ENCODE measurements at regions not wholly inside any gene's neighbourhood (a gene's known extent, or its start where the extent isn't known, plus 50 kb on each side); places are given as distances from the start of the nearest gene placed in this dataset.

DNA sequence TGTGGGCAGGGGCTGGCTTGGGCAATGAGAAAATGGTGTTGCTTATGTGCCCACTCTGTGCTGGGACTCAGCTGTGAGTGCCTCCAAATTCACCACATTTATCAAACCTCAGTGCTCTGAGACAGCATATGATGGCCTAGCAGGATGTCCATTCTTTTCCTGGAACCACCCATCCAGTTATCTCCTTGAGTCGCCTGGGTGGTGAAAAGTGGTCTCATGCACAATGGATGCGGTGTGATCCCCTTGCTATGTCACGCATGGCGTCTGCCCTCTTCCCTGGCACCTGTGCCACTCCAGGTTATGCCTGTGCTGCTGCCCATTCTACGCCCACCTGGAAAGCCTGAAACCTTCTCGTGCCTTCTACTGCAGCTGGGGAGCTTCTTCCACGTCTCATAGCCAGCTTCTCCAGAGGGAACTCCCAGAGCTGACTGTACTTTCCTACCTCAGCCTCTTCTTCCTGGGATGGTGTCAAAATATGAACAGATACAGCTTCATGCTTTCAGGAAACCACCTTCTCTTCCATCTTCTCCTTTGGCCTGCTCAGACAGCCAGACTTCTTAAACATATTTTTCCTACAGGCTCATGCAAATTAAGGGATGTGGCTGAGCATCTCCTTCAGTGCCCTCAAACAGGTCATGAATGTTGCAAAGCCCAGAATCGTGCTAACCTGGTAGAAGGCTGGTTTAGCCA lies 147.3 kb downstream of the PFKFB3 start:
- TF ChIP-seq, protein P1, sequence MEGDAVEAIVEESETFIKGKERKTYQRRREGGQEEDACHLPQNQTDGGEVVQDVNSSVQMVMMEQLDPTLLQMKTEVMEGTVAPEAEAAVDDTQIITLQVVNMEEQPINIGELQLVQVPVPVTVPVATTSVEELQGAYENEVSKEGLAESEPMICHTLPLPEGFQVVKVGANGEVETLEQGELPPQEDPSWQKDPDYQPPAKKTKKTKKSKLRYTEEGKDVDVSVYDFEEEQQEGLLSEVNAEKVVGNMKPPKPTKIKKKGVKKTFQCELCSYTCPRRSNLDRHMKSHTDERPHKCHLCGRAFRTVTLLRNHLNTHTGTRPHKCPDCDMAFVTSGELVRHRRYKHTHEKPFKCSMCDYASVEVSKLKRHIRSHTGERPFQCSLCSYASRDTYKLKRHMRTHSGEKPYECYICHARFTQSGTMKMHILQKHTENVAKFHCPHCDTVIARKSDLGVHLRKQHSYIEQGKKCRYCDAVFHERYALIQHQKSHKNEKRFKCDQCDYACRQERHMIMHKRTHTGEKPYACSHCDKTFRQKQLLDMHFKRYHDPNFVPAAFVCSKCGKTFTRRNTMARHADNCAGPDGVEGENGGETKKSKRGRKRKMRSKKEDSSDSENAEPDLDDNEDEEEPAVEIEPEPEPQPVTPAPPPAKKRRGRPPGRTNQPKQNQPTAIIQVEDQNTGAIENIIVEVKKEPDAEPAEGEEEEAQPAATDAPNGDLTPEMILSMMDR (IDR thresholded peaks at IDR 0.05 in 4 of 5, conservative IDR thresholded peaks at IDR 0.05 in 1 of 5): no peak
- no peak for TF ChIP-seq POLR2A (IDR thresholded peaks at IDR 0.05)

Measured in gastrocnemius medialis (tissue), 4 donors.